GM18951 (cell line): ENCODE measurements at regions not wholly inside any gene's neighbourhood (a gene's known extent, or its start where the extent isn't known, plus 50 kb on each side); places are given as distances from the start of the nearest gene placed in this dataset.

ENCODE experiments used
- POLR2A ChIP-seq: IDR thresholded peaks from 4 replicates; pipeline ENCODE4 v1.6.1; 2011; ENCODE audit warnings: mild to moderate bottlenecking; ENCODE audit not compliant: insufficient read length, insufficient read depth; ENCODE audit errors: extremely low read depth
- in situ Hi-C: fragments of 300-500 bp; cut with MboI; formaldehyde crosslinking; loops from one replicate; pipeline ENCODE4 v1.12.0; 2022; ENCODE audit warnings: low sequenced_read_pairs, mixed read lengths, inconsistent platforms; ENCODE audit not compliant: unreplicated experiment

DNA sequence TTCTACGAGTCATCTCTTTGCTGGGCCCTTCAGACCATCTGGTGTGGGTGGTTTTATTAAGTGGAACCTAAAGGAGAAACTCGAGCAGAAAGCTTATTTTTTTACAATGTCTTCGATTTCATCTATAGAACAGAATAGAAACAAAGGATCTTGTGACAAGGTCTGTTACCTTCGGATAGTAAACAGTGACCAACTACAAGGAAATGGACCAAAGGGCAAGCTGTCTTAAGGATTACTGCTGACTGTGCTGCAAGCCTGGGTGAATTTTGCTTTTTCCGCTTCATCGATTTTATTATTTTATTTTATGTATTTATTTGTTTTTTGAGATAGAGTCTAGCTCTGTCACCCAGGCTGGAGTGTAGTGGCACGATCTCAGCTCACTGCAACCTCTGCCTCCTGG is 348.9 kb upstream of the ERCC4 start:
- TF ChIP-seq POLR2A, result no peak
- in situ Hi-C loops, result no loop called here

DNA sequence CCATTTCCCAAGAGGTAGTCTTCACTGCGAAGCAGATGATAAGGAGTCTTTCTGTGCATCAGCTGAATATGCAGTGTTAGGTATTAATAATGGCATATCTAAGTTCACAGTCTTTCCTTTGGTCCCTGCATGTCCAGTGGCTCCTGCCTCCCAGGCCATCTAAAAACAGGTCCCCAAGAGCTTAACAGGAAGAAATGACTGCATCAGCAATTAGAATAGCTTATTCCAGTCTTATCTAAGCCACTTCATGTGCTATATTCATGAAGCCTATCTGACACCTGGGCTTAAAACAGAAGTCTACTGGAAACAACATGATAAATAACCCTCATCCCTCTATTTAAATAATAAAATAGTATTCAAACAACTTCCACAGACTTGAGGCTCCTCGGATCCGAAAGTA is 346.1 kb upstream of the ERCC4 start:
- no peak for TF ChIP-seq POLR2A
- in situ Hi-C loops, result no loop called here

DNA sequence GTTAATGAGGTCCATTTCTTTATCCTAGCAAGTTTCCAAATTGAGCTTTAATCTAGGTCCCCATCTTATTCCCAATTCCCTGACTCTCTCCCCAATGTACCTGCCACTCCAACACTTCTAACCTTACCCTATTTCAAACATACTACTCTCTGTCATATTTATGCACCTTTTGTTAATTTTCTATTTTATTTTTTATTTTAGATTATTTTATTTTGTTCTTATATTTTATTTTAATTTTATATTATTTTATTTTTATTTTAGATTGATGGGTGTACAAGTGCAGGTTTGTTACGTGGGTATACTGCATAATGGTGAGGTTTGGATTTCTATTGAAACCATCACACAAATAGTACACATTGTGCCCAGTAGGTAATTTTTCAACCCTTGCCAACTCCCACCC is 333.9 kb upstream of the ERCC4 start:
- no peak for TF ChIP-seq POLR2A
- in situ Hi-C loops, result no loop called here

DNA sequence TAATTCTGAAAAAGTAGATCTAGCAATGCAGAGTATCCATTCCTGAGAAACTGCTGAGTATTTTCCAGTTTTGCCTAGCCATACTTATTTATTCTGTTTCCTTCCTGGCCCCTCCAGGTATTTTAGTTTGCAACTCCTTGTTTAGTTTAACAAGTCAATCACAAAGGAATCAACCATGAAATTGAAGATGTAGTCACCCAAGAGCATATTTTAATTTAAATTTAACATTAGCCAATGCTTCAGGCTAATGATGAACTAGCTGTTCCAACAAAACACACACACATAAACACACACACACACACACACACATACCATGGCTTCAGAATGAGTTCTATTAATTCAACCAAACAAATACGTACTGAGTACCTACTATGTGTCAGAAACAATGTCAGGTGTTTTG is 332.8 kb upstream of the ERCC4 start:
- no peak for TF ChIP-seq POLR2A
- in situ Hi-C loops, result no loop called here

DNA sequence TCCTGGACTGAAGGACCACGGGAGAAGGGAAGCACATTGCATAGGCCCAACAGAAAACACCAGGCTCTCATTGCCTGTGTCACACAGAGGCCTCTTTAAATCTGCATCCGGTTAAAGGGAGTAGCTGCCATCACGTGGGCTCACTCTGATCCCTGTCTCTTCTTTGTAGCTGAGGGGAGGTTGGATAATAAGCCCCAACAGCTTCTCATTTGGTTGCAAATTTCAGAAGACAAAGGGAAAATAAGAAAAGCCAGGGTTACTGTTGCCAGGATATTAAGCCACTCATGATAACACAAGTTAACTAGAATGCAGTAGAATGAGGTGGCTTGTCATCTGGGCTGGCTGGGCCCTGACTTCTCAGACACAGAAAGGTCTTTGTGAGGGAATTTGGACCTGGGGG is 325.1 kb upstream of the ERCC4 start:
- in situ Hi-C loops, result no loop called here
- no peak for TF ChIP-seq POLR2A

DNA sequence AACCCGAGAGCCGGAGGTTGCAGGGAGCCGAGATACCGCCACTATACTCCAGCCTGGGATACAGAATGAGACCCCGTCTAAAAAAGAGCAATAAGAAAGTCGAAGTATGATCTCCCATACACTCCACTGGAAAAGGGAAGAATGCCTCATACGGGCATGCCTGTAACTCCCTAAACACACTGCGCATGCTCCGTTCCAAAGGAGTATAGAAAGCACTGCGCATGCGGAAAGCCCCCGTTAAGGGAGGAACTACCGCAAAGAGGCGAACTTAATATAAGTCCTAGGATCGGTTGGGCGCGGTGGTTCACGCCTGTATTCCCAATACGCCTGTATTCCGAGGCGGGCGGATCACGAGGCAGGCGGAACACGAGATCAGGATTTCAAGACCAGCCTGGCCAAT is 313.1 kb upstream of the ERCC4 start:
- in situ Hi-C loops, result no loop called here
- no peak for TF ChIP-seq POLR2A

DNA sequence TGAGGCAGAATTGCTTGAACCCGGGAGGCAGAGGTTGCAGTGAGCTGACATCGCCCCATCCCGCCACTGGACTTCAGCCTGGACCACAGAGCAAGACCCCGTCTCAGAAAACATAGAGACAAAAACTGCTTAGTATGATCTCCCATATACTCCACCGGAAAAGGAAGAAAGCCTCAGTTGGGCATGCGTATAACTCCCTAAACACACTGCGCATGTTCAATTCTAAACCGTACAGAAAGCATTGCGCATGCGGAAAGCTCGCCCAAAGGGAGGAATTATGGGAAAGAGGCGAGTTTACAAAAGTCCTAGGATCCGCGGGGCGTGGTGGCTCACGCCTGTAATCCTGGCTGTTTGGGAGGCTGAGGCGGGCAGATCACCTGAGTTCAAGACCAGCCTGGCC is 312.7 kb upstream of the ERCC4 start:
- in situ Hi-C loops, result no loop called here
- no peak for TF ChIP-seq POLR2A

DNA sequence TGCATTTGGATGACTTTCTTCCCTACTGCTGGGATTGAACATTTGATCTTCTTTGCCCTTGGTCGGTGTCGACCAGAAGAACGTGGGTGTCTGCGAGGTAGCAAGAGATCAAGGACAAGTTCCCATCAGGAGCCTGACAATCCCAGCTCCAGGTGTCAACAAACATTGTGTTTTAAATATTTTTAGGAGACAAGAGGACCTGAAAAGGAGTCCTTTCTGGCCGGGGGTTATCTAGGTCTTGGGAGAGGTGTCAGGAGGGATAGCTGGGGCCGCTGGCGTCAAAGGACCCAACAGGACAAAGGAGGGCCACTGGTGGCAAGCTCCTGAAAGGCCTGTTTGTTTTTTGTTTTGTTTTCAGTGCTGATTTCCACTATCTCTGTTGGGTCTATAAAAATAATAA is 308.4 kb upstream of the ERCC4 start:
- TF ChIP-seq POLR2A, result no peak
- in situ Hi-C loops, result no loop called here

DNA sequence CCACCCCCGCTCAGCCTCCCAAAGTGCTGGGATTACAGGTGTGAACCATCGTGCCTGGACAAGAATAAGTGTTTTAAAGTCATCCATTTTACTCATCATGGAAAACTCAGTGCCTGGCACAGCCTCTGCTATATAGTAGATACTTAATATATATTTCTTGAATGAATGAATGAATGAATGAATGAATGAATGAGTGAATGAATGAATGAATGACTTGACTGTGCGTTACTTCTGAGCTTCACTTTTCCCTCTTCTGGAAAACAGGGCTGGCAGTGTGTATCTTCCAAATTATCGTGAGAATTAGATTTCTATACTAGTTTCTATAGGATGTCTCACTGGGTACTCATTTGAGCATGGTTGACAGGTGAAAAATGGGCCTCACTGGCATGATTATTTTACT is 307.3 kb upstream of the ERCC4 start:
- TF ChIP-seq POLR2A, result no peak
- in situ Hi-C loops, result no loop called here

DNA sequence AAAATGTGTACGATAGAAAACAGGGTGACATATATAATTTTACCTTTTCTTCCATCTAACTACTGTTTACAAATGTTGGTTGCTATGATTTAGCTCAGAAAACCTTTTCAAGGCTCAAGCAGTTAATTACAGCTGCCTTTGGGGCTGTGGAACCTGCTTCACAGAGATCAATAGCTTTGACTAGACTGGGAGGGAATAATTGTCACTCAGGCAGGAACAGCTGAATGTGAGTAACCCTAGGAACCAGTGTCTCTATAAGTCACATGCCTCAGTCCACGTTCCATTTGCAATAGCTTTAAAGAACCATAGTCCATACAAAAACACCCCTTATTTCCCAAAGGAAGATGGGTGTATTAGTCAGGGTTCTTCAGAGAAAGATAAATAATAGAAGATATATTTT is 306.8 kb upstream of the ERCC4 start:
- in situ Hi-C loops, result no loop called here
- TF ChIP-seq POLR2A, result no peak

DNA sequence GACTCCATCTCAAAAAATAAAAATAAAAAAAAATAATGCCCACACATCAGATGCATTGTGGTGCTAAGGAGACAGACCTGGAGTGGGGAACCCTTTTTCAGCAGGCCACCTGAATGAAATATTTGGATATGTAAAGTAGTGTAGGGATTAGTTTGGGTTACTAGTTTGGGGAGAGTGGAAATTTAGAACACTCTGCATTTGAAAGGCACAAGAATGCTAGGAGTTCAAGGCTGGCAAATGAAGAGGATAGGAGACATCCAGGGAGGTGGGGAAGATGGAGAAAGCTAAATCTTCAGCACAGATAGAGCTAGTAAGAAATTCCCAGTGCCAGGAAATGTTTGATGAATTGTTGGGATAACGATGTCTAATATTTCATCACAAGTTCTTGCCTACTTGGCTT is 298.3 kb upstream of the ERCC4 start:
- in situ Hi-C loops, result no loop called here
- TF ChIP-seq POLR2A, result no peak

DNA sequence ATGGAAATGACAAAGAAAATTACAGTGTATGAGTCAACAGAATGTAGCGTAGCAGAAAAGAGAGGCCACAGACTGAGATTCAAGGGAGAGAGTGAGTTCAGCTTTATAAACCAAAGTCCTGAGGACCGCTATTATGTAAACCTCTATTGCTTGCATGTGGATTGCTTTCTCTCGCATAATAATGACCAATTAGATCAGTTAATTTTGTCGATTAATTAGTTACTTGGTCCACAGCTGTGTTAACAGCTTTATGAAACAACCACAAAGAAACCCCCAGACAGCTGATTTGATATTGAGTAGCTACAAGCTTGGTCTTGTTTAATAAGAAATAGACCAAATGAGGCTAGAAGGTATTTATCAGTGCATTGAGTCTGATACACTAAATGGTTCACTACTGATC is 291.8 kb upstream of the ERCC4 start:
- TF ChIP-seq POLR2A, result no peak
- in situ Hi-C loops, result no loop called here

DNA sequence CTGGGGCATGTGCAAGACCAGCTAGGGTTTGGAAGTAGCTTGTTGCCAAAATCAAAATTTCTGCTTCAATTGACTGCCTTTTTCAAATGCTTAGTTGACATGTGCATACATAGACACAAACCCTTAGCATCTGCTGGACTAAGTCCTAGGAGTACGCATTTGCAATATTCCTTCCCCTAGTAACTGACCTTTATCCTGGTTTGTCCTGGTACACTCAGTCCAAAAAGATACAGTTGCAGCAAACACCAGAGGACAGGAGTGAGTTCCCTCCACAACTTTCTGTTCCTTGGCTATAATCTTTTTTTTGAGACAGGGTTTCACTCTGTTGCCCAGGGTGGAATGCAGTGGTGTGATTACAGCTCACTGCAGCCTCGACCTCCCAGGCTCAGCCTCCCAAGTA is 290.2 kb upstream of the ERCC4 start:
- TF ChIP-seq POLR2A, result no peak
- in situ Hi-C loops, result no loop called here

DNA sequence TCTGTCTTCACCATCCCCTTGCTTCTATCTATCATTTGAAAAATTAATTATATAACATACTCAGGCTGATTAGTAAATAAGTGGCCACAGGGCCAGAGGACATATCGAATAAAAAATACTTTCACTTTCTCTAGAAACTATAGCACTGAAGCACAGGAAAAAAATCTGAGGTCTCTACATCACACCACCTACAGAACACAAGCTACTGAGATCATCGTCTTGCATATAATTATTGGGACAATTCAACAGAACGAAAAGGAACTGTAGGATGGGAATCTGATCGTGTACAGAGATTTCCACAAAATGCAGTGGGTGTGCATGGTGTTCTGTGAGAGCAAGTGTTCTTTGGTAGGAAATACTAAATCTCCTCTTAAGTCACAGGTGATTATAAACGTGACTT is 289.6 kb upstream of the ERCC4 start:
- TF ChIP-seq POLR2A, result no peak
- in situ Hi-C loops, result no loop called here

DNA sequence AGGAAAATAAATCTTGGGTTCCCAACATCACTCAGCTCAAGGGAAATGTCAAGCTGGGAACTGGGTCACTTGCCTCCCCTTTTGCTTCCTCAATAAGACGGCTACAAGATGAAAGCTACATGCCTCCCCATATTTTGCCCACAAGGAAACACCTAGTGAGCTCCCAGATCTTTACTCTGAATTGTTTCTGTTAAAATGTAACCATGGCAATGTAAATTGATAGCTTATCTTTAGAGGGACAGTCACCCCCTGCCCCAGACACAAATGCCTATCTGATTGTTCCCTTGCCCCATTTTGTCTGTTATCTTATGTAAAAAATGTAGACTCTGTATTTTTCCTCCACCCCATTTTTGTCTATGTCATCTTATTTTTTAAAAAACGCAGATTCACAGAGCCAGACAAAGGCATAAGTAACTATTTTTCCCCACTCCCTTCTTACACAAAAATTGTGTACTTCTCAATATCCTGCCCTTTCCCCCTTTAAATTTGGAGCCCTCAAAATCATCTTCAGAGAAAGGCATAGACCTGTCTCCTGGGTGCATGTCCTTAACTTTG is 288.7 kb upstream of the ERCC4 start:
- in situ Hi-C loops, result no loop called here
- no peak for TF ChIP-seq POLR2A
